ENCODE measurements at regions not wholly inside any gene's neighbourhood (a gene's known extent, or its start where the extent isn't known, plus 50 kb on each side); places are given as distances from the start of the nearest gene placed in this dataset.

DNA sequence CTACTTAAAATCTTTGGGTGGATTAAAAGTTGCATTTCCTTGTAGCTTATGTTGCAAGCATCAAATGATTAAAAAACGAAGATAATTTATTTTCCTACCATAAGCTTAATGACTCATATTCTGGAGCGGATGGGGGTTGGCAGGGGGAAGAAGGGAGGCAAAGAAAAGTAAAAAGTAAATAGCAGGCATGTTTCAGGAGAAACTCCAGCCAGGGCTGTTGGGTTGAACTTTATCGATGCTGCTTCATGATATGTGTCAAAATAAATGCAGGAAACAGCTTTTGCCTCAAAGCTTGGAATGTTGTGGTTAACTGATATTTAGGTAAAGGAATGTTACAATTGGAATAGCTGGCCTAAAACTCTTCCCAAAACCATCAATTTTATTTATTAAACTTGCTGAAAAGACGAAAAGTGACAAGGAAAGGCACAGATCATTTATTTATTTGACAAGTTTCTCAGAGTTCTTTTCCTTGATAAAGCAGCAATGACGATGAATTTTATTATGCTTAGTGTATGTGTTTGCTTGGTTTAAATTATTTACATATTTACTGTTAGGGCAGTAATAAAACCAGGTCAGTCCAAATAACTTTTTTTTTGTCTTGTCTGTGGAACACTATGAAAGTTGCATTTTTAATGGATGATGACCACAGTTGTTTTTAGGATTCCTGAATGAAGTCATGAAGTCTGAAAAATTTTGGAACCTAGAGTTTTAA is 177.9 kb downstream of the PCSK1 start (continued):
- TF ChIP-seq BCLAF1 (IDR thresholded peaks at IDR 0.05): no peak

DNA sequence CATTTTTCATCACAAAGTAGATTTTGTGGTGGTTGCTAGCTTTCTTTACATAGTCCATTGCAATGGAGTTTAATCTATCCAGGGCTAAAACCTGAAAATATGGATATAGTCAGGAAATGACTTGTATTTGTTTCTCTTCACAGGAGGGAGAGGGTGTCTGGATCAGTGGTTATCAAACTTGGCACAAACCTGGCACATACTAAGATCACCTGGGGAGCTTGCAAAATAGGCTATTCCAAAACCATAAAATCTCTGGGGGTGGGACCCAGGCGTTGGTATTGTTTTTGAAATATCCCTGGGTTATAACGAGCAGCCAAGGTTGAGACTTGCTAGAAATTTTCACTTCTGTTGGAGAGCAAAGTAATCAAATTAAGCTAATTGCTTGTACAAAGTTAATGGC is 179.9 kb downstream of the PCSK1 start:
- DNase-seq (ENCODE audit: low read depth, low spot score): no peak
- RAD21 ChIA-PET (ENCODE audit: unreplicated experiment): no interaction called here
- WGBS (ENCODE audit: insufficient coverage, insufficient replicate concordance, low lambda C conversion rate, missing lambda C conversion rate): 26% methylated on average over 2 of the region's 2 CpGs
- Histone ChIP-seq H3K9ac (ENCODE audit: control insufficient read depth, insufficient read depth, low read length) (no peak overlapping the region), H3K9me3 (replicated peaks; ENCODE audit: control insufficient read depth, insufficient read depth, low read length) (no peaks in the 10 kb centered on the region), H2AFZ (ENCODE audit: control insufficient read depth, low read depth, low read length) (no peak overlapping the region), H4K20me1 (ENCODE audit: control insufficient read depth, insufficient read depth) (no peaks in the 10 kb centered on the region), H3K4me1 (ENCODE audit: control insufficient read depth, insufficient read depth, low read length) (no peaks in the 10 kb centered on the region), H3K4me3 (no peak overlapping the region), H3K27ac (ENCODE audit: control insufficient read depth, insufficient read depth) (no peak overlapping the region), H3K36me3 (ENCODE audit: control insufficient read depth in 2 of 2, insufficient read depth in 2 of 2, low read length in 1 of 2) (no peaks in the 10 kb centered on the region), H3K79me2 (ENCODE audit: control insufficient read depth, insufficient read depth, low read length) (no peaks in the 10 kb centered on the region), H3K27me3 (replicated peaks in 1 of 2; ENCODE audit: control insufficient read depth in 2 of 2, insufficient read depth in 2 of 2, low read length in 1 of 2) (no peaks in the 10 kb centered on the region), H3K4me2 (ENCODE audit: control insufficient read depth, insufficient read depth) (no peak overlapping the region)
- SMC1A ChIA-PET (ENCODE audit: uncharacterized antibody, unreplicated experiment): interaction anchor here (1.1 kb wide), 1 partner anchor 9 kb away, joined by 4 read pairs; no protein-coding TSS in a partner anchor
- POLR2A ChIA-PET: no interaction called here
- no peak for ATAC-seq
- no TSS peak for BruUV-seq (replicated peaks)
- no peak for TF ChIP-seq RB1 (IDR thresholded peaks at IDR 0.05; ENCODE audit: borderline replicate concordance)
- TF ChIP-seq SIN3A (IDR thresholded peaks at IDR 0.05; ENCODE audit: low read depth, low read length): no peak
- TF ChIP-seq NR2C2 (IDR thresholded peaks at IDR 0.05; ENCODE audit: borderline replicate concordance, control insufficient read depth, insufficient read length, low read depth): no peak
- no peak for TF ChIP-seq POU2F2 (IDR thresholded peaks at IDR 0.05; ENCODE audit: borderline replicate concordance, low read depth, low read length)
- no peak for TF ChIP-seq TCF7 (IDR thresholded peaks at IDR 0.05; ENCODE audit: borderline replicate concordance)
- TF ChIP-seq PBX3 (IDR thresholded peaks at IDR 0.05; ENCODE audit: insufficient replicate concordance, low read depth, low read length): no peak
- TF ChIP-seq ZBTB4 (CRISPR knock-in tag; IDR thresholded peaks at IDR 0.05): no peak
- TF ChIP-seq POLR2AphosphoS5 (IDR thresholded peaks at IDR 0.05; ENCODE audit: low read length): no peak
- TF ChIP-seq, protein P1, sequence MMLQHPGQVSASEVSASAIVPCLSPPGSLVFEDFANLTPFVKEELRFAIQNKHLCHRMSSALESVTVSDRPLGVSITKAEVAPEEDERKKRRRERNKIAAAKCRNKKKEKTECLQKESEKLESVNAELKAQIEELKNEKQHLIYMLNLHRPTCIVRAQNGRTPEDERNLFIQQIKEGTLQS (IDR thresholded peaks at IDR 0.05; ENCODE audit: borderline replicate concordance, extremely low read depth, low read depth, low read length): no peak
- intact Hi-C loops (cut with micrococcal nuclease; ENCODE audit: unreplicated experiment) (no loop called here), in situ Hi-C loops (cut with MboI) (no loop called here)
- FAIRE-seq: no peak
- CTCF ChIA-PET: interaction anchor here (1.0 to 1.1 kb wide), 2 partner anchors 51 to 360 kb away, joined by 3 to 5 read pairs; no protein-coding TSS in a partner anchor
